Osteoblast (primary cell): ENCODE measurements at regions not wholly inside any gene's neighbourhood (a gene's known extent, or its start where the extent isn't known, plus 50 kb on each side); places are given as distances from the start of the nearest gene placed in this dataset.

Source experiments
- DNase-seq: peaks from one replicate; pipeline ENCODE4 v3.0.0; 2011; ENCODE audit warnings: low spot score, mixed read lengths; ENCODE audit not compliant: insufficient read length; ENCODE audit errors: missing footprints
- H2AFZ ChIP-seq: 2 replicates; pipeline ENCODE4 v1.6.0; 2011; ENCODE audit warnings: mild to moderate bottlenecking, low read length
- H3K27ac ChIP-seq: 2 replicates; pipeline ENCODE4 v1.5.1; 2011; ENCODE audit warnings: mild to moderate bottlenecking, low read depth, low read length, moderate library complexity
- H3K27me3 ChIP-seq: 2 replicates; pipeline ENCODE4 v1.6.0; 2012; ENCODE audit warnings: mild to moderate bottlenecking, control low read depth, inconsistent platforms, low read length, moderate library complexity; ENCODE audit not compliant: insufficient read depth
- H3K36me3 ChIP-seq: 2 replicates; pipeline ENCODE4 v1.5.1; 2011; ENCODE audit warnings: mild to moderate bottlenecking, low read length, control low read depth, moderate library complexity; ENCODE audit not compliant: insufficient read depth
- H3K4me1 ChIP-seq: 2 replicates; pipeline ENCODE4 v1.5.1; 2011; ENCODE audit warnings: mild to moderate bottlenecking, low read length, control low read depth, moderate library complexity; ENCODE audit not compliant: insufficient read depth
- H3K4me2 ChIP-seq: 2 replicates; pipeline ENCODE4 v1.6.0; 2011; ENCODE audit warnings: mild to moderate bottlenecking, low read length; ENCODE audit not compliant: insufficient read depth
- H3K4me3 ChIP-seq: fragments of 200-600 bp; sonication (generic); 3 replicates; pipeline ENCODE4 v1.5.1; 2012; ENCODE audit warnings: mild to moderate bottlenecking, low read length, inconsistent platforms; ENCODE audit not compliant: insufficient read depth
- H3K79me2 ChIP-seq: 2 replicates; pipeline ENCODE4 v1.6.0; 2012; ENCODE audit warnings: mild to moderate bottlenecking, low read length, control low read depth, inconsistent platforms; ENCODE audit not compliant: insufficient read depth
- H3K9me3 ChIP-seq: 2 replicates; pipeline ENCODE4 v1.5.1; 2011; ENCODE audit warnings: low read depth, low read length, control low read depth
- H4K20me1 ChIP-seq: 2 replicates; pipeline ENCODE4 v1.6.0; 2012; ENCODE audit warnings: mild to moderate bottlenecking, low read length, control low read depth; ENCODE audit not compliant: insufficient read depth
- TF ChIP-seq, protein P1 (sequence below): IDR thresholded peaks from 2 replicates; pipeline ENCODE4 v1.5.1; 2011; ENCODE audit warnings: mild to moderate bottlenecking, low read depth, low read length, moderate library complexity; ENCODE audit errors: extremely low read depth

DNA sequence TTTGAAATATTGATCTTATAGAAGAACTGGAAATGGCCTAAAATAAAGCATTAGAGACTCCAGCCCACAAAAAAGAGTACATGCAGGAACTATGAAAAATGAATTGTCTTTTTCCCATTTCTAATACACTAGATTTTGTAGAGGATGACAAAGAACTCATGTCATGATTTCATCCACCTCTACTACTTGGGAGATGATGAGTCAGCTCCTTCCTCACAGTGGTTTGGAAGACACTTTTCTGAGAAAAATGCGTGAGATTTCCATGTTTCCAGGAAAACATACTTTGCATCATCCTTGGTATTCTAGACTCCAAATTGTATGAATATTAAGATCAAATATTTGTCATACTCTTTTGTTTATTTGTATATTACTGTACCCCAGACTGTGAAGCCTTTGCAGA lies 500.5 kb downstream of the FAM181B start:
- Histone ChIP-seq H3K9me3 (peaks cover 2% of the 10 kb centered on the region), H3K36me3 (no peaks in the 10 kb centered on the region), H3K79me2 (no peaks in the 10 kb centered on the region), H3K4me1 (no peaks in the 10 kb centered on the region), H3K27ac (no peak overlapping the region), H3K27me3 (no peaks in the 10 kb centered on the region), H2AFZ (no peak overlapping the region), H3K4me2 (no peak overlapping the region), H3K4me3 (no peak overlapping the region), H4K20me1 (no peaks in the 10 kb centered on the region)
- no peak for DNase-seq
- TF ChIP-seq, protein P1, sequence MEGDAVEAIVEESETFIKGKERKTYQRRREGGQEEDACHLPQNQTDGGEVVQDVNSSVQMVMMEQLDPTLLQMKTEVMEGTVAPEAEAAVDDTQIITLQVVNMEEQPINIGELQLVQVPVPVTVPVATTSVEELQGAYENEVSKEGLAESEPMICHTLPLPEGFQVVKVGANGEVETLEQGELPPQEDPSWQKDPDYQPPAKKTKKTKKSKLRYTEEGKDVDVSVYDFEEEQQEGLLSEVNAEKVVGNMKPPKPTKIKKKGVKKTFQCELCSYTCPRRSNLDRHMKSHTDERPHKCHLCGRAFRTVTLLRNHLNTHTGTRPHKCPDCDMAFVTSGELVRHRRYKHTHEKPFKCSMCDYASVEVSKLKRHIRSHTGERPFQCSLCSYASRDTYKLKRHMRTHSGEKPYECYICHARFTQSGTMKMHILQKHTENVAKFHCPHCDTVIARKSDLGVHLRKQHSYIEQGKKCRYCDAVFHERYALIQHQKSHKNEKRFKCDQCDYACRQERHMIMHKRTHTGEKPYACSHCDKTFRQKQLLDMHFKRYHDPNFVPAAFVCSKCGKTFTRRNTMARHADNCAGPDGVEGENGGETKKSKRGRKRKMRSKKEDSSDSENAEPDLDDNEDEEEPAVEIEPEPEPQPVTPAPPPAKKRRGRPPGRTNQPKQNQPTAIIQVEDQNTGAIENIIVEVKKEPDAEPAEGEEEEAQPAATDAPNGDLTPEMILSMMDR, result no peak

GRCh38 chr11:82229341-82229740 lies 504.3 kb downstream of the FAM181B start:
- TF ChIP-seq, protein P1, result no peak
- Histone ChIP-seq H3K4me3 (no peak overlapping the region), H4K20me1 (no peaks in the 10 kb centered on the region), H3K79me2 (no peaks in the 10 kb centered on the region), H2AFZ (no peak overlapping the region), H3K4me2 (no peak overlapping the region), H3K36me3 (no peaks in the 10 kb centered on the region), H3K27ac (no peak overlapping the region), H3K4me1 (no peaks in the 10 kb centered on the region), H3K9me3 (no peaks in the 10 kb centered on the region), H3K27me3 (no peaks in the 10 kb centered on the region)
- no peak for DNase-seq

DNA sequence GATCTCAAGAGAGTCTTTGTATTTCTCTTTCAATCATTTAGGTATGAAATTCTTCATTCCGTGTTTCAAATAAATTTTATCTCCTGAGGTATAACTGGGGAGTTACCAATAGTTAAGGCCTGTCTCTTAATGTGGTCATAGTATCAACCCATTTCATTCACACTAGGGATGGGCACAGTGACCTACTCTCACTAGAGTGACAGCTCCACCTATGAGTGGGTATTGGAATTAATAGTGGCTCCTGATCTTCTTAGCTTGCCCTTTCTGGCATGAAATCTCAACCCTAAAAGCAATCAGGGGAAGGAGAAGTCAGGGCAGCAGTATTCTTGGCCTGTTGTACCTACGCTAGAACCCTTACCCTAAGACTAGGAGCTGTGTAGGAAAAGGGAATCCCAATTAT lies 507.7 kb downstream of the FAM181B start:
- no peaks in the 10 kb centered on the region for H3K36me3 ChIP-seq

DNA sequence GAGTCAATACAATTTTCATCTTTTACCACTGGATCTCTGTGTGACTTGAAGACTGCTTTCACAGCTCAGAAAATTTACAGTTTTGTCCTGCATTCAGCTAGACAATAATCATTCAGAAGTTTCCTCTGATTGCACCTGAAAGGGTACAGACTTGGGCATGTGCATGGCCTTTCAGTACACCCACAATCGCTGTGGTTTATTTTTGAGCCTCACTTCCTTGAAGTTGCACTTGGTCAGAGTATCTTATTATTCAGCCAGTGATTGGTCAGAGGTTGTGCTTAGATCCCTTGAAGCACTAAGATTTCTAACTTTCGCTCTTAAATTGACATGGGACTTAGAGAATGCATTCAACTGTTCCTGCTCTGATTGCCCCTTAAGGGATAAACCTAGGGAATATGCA lies 508.2 kb downstream of the FAM181B start:
- H3K27ac ChIP-seq, result no peak overlapping the region
- H2AFZ ChIP-seq, result no peak overlapping the region
- TF ChIP-seq, protein P1, result no peak
- no peak overlapping the region for H3K4me3 ChIP-seq
- no peaks in the 10 kb centered on the region for H3K27me3 ChIP-seq
- DNase-seq, result no peak
- H3K4me2 ChIP-seq, result no peak overlapping the region
- H3K79me2 ChIP-seq, result no peaks in the 10 kb centered on the region
- no peaks in the 10 kb centered on the region for H3K9me3 ChIP-seq
- H3K36me3 ChIP-seq, result no peaks in the 10 kb centered on the region
- no peaks in the 10 kb centered on the region for H4K20me1 ChIP-seq
- H3K4me1 ChIP-seq, result no peaks in the 10 kb centered on the region

More for the DNA sequence above, 507.7 kb downstream of the FAM181B start:
- no peak overlapping the region for H3K27ac ChIP-seq
- no peaks in the 10 kb centered on the region for H3K79me2 ChIP-seq
- TF ChIP-seq, protein P1, result no peak
- no peak overlapping the region for H3K4me3 ChIP-seq
- no peaks in the 10 kb centered on the region for H3K9me3 ChIP-seq
- DNase-seq, result no peak
- no peaks in the 10 kb centered on the region for H3K4me1 ChIP-seq
- H4K20me1 ChIP-seq, result no peaks in the 10 kb centered on the region
- no peaks in the 10 kb centered on the region for H3K27me3 ChIP-seq
- no peak overlapping the region for H3K4me2 ChIP-seq
- H2AFZ ChIP-seq, result no peak overlapping the region
